WTC11 (cell line): ENCODE measurements at regions not wholly inside any gene's neighbourhood (a gene's known extent, or its start where the extent isn't known, plus 50 kb on each side); places are given as distances from the start of the nearest gene placed in this dataset.
"Not testable (repeated sequence)": the region's sequence is repeated elsewhere in the genome, so short reads cannot be mapped to it uniquely, and the experiment has no call there.

ENCODE experiments used
- CBFB ChIP-seq: sonication (generic); formaldehyde crosslinking; IDR thresholded peaks from 2 replicates; pipeline ENCODE4 v1.8.1; 2022; ENCODE audit warnings: mild to moderate bottlenecking, low read depth, missing genetic modification reagents
- ESRRA ChIP-seq: sonication (generic); formaldehyde crosslinking; IDR thresholded peaks from 2 replicates; pipeline ENCODE4 v1.8.1; 2022; ENCODE audit warnings: mild to moderate bottlenecking, missing genetic modification reagents, borderline replicate concordance
- HMGA2 ChIP-seq: fragments of 250-450 bp; sonication (Bioruptor Pico); IDR thresholded peaks from 2 replicates; pipeline ENCODE4 v1.4.0; 2021; ENCODE audit warnings: mild to moderate bottlenecking, moderate library complexity
- RELA ChIP-seq: sonication (generic); formaldehyde crosslinking; IDR thresholded peaks from 2 replicates; pipeline ENCODE4 v1.8.1; 2022; ENCODE audit warnings: missing genetic modification reagents, mild to moderate bottlenecking, borderline replicate concordance
- ZNF138 ChIP-seq: sonication (generic); formaldehyde crosslinking; conservative IDR thresholded peaks from 2 replicates; pipeline ENCODE4 v1.8.1; 2022; ENCODE audit warnings: mild to moderate bottlenecking, moderate library complexity, missing genetic modification reagents
- ZNF317 ChIP-seq: sonication (generic); formaldehyde crosslinking; IDR thresholded peaks from 2 replicates; pipeline ENCODE4 v1.8.1; 2023; ENCODE audit warnings: low read depth, mild to moderate bottlenecking, moderate library complexity, missing genetic modification reagents, borderline replicate concordance
- ZNF671 ChIP-seq: fragments of 250-450 bp; sonication (Bioruptor Pico); IDR thresholded peaks from 2 replicates; pipeline ENCODE4 v1.8.0; 2021; ENCODE audit warnings: mild to moderate bottlenecking
- TF ChIP-seq, protein P1 (sequence below): fragments of 200-600 bp; IDR thresholded peaks from 2 replicates; pipeline ENCODE4 v1.8.0; 2022; ENCODE audit warnings: antibody characterized with exemption
- TF ChIP-seq, protein P2 (sequence below): sonication (generic); formaldehyde crosslinking; IDR thresholded peaks from 2 replicates; pipeline ENCODE4 v1.8.1; 2023; ENCODE audit warnings: mild to moderate bottlenecking, missing genetic modification reagents
- TF ChIP-seq, protein P3 (sequence below): sonication (generic); formaldehyde crosslinking; IDR thresholded peaks from 2 replicates; pipeline ENCODE4 v1.8.1; 2022; ENCODE audit warnings: low read depth, mild to moderate bottlenecking, moderate library complexity, missing genetic modification reagents, borderline replicate concordance
- TF ChIP-seq, protein P4 (sequence below): fragments of 250-450 bp; sonication (Bioruptor Pico); conservative IDR thresholded peaks from 2 replicates; pipeline ENCODE4 v1.9.0; 2021; ENCODE audit warnings: mild to moderate bottlenecking

DNA sequence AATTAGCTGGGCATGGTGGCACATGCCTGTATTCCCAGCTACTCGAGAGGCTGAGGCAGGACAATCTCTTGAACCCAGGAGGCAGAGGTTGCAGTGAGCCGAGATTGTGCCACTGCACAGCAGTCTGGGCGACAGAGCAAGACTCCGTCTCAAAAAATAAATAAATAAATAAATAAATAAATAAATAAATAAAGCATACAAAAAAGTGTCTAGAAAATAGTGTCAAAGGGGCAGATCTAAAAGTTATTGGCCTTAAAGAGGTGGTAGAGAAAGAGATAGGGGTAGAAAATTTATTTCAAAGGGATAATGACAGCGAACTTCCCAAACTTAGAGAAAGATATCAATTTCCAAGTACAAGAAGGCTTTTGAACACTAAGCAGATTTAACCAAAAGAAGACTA, 1160.6 kb upstream of the DIAPH2 start:
- TF ChIP-seq, protein P1, sequence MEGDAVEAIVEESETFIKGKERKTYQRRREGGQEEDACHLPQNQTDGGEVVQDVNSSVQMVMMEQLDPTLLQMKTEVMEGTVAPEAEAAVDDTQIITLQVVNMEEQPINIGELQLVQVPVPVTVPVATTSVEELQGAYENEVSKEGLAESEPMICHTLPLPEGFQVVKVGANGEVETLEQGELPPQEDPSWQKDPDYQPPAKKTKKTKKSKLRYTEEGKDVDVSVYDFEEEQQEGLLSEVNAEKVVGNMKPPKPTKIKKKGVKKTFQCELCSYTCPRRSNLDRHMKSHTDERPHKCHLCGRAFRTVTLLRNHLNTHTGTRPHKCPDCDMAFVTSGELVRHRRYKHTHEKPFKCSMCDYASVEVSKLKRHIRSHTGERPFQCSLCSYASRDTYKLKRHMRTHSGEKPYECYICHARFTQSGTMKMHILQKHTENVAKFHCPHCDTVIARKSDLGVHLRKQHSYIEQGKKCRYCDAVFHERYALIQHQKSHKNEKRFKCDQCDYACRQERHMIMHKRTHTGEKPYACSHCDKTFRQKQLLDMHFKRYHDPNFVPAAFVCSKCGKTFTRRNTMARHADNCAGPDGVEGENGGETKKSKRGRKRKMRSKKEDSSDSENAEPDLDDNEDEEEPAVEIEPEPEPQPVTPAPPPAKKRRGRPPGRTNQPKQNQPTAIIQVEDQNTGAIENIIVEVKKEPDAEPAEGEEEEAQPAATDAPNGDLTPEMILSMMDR = not testable (repeated sequence)
- TF ChIP-seq, protein P2, sequence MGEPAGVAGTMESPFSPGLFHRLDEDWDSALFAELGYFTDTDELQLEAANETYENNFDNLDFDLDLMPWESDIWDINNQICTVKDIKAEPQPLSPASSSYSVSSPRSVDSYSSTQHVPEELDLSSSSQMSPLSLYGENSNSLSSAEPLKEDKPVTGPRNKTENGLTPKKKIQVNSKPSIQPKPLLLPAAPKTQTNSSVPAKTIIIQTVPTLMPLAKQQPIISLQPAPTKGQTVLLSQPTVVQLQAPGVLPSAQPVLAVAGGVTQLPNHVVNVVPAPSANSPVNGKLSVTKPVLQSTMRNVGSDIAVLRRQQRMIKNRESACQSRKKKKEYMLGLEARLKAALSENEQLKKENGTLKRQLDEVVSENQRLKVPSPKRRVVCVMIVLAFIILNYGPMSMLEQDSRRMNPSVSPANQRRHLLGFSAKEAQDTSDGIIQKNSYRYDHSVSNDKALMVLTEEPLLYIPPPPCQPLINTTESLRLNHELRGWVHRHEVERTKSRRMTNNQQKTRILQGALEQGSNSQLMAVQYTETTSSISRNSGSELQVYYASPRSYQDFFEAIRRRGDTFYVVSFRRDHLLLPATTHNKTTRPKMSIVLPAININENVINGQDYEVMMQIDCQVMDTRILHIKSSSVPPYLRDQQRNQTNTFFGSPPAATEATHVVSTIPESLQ (CRISPR knock-in tag) = not testable (repeated sequence)
- not testable (repeated sequence) for TF ChIP-seq HMGA2; CBFB (CRISPR knock-in tag); ZNF317 (CRISPR knock-in tag); ESRRA (CRISPR knock-in tag); RELA (CRISPR knock-in tag); ZNF138 (CRISPR knock-in tag); ZNF671
- TF ChIP-seq, protein P3, sequence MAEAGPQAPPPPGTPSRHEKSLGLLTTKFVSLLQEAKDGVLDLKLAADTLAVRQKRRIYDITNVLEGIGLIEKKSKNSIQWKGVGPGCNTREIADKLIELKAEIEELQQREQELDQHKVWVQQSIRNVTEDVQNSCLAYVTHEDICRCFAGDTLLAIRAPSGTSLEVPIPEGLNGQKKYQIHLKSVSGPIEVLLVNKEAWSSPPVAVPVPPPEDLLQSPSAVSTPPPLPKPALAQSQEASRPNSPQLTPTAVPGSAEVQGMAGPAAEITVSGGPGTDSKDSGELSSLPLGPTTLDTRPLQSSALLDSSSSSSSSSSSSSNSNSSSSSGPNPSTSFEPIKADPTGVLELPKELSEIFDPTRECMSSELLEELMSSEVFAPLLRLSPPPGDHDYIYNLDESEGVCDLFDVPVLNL (CRISPR knock-in tag) = not testable (repeated sequence)
- TF ChIP-seq, protein P4, sequence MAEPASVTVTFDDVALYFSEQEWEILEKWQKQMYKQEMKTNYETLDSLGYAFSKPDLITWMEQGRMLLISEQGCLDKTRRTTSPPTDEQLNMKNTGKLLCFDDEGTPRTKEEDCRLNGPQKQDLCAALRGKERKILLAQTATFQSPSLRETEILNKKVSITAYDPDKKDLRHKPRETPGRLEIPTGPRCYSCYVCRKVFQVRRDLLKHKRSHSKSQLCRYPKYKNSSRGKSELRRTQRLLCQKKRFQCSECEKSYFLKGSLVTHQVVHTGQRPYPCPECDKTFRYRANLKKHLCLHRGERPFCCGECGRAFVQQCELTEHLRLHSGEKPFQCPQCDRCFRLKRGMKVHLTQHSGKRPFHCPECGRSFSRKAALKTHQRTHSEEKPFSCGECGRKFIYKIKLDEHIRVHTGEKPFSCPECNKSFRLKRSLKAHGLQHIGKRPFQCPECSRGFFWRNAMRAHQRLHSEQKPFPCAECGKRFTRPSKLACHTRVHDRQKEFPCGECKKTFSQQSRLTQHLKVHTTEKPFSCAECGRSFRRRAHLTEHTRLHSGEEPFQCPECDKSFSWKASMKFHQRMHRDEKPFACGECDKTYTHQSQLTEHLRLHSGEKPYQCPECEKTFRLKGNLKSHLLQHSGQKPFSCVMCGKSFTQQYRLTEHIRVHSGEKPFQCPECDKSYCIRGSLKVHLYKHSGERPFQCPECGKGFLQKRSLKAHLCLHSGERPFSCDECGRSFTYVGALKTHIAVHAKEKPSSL (CRISPR knock-in tag) = not testable (repeated sequence)
